ENCODE measurements at regions not wholly inside any gene's neighbourhood (a gene's known extent, or its start where the extent isn't known, plus 50 kb on each side); places are given as distances from the start of the nearest gene placed in this dataset.

DNA sequence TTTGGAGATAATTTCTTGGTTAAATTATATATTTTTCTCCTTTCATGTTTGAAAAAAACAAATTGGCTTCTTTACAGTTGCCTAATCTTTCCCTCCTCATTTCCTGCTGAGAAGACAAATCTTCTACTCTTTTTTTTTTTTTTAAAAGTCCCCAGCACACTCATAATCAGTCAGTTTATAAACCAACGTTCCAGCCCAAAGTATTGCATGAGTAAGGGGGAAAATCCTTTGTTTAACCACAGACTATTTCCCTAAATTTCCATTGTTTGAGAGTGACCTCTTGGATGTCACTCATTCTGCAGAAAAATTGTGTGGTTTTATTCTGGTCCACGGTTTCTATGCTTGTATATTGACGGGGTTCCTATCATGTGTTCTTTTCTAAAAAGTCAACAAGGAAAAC, 55.1 kb upstream of the TLR4 start:
- no peak for TF ChIP-seq EZH2phosphoT487 (IDR thresholded peaks at IDR 0.05; ENCODE audit: low read depth, severe bottlenecking, unreplicated experiment)
- TF ChIP-seq, protein P1, sequence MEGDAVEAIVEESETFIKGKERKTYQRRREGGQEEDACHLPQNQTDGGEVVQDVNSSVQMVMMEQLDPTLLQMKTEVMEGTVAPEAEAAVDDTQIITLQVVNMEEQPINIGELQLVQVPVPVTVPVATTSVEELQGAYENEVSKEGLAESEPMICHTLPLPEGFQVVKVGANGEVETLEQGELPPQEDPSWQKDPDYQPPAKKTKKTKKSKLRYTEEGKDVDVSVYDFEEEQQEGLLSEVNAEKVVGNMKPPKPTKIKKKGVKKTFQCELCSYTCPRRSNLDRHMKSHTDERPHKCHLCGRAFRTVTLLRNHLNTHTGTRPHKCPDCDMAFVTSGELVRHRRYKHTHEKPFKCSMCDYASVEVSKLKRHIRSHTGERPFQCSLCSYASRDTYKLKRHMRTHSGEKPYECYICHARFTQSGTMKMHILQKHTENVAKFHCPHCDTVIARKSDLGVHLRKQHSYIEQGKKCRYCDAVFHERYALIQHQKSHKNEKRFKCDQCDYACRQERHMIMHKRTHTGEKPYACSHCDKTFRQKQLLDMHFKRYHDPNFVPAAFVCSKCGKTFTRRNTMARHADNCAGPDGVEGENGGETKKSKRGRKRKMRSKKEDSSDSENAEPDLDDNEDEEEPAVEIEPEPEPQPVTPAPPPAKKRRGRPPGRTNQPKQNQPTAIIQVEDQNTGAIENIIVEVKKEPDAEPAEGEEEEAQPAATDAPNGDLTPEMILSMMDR (IDR thresholded peaks at IDR 0.05; ENCODE audit: poor library complexity): no peak

Measured in hepatocyte (in vitro differentiated cells).